Epithelial cell of proximal tubule (primary cell): ENCODE measurements at regions not wholly inside any gene's neighbourhood (a gene's known extent, or its start where the extent isn't known, plus 50 kb on each side); places are given as distances from the start of the nearest gene placed in this dataset.
"Not testable (repeated sequence)": the region's sequence is repeated elsewhere in the genome, so short reads cannot be mapped to it uniquely, and the experiment has no call there.

Experiments used
- DNase-seq: peaks from one replicate; pipeline ENCODE4 v3.0.0-alpha.2; 2011; ENCODE audit warnings: low read depth
- H3K4me3 ChIP-seq: 2 replicates; pipeline ENCODE4 v1.5.1; 2011; ENCODE audit warnings: low read depth, mild to moderate bottlenecking, low read length
- TF ChIP-seq, protein P1 (sequence below): conservative IDR thresholded peaks from 2 replicates; pipeline ENCODE4 v1.5.1; 2012; ENCODE audit warnings: low read depth, mild to moderate bottlenecking, low read length

- DNase-seq = no peak
- no peak overlapping the region for H3K4me3 ChIP-seq
- TF ChIP-seq, protein P1, sequence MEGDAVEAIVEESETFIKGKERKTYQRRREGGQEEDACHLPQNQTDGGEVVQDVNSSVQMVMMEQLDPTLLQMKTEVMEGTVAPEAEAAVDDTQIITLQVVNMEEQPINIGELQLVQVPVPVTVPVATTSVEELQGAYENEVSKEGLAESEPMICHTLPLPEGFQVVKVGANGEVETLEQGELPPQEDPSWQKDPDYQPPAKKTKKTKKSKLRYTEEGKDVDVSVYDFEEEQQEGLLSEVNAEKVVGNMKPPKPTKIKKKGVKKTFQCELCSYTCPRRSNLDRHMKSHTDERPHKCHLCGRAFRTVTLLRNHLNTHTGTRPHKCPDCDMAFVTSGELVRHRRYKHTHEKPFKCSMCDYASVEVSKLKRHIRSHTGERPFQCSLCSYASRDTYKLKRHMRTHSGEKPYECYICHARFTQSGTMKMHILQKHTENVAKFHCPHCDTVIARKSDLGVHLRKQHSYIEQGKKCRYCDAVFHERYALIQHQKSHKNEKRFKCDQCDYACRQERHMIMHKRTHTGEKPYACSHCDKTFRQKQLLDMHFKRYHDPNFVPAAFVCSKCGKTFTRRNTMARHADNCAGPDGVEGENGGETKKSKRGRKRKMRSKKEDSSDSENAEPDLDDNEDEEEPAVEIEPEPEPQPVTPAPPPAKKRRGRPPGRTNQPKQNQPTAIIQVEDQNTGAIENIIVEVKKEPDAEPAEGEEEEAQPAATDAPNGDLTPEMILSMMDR = no peak
These were observed 144.8 kb upstream of the PIK3R1 start for GRCh38 chr5:68070591-68071281.

GRCh38 chr5:68067976-68068603 lies 147.5 kb upstream of the PIK3R1 start:
- H3K4me3 ChIP-seq = no peak overlapping the region
- TF ChIP-seq, protein P1 = no peak
- no peak for DNase-seq

DNA sequence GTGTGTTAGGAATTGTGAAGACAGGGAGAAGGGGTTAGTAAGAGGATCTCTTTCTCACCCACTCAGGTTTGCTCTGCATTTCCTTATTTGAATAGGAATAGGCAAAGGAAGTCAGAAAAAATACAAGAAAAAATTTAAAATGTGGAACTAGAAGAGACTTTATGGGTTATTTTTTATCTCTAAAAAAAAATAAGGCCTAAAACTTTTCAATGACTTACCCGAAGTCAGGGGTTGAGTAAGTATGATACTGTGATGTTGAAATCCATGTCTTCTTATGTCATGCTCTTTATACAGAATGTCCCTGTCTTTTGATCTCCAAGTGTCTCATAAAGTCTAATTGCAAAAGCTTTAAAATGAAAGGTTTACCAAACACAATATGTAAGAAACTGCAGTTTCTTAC lies 148.3 kb upstream of the PIK3R1 start:
- H3K4me3 ChIP-seq = no peak overlapping the region
- no peak for DNase-seq
- TF ChIP-seq, protein P1 = no peak

DNA sequence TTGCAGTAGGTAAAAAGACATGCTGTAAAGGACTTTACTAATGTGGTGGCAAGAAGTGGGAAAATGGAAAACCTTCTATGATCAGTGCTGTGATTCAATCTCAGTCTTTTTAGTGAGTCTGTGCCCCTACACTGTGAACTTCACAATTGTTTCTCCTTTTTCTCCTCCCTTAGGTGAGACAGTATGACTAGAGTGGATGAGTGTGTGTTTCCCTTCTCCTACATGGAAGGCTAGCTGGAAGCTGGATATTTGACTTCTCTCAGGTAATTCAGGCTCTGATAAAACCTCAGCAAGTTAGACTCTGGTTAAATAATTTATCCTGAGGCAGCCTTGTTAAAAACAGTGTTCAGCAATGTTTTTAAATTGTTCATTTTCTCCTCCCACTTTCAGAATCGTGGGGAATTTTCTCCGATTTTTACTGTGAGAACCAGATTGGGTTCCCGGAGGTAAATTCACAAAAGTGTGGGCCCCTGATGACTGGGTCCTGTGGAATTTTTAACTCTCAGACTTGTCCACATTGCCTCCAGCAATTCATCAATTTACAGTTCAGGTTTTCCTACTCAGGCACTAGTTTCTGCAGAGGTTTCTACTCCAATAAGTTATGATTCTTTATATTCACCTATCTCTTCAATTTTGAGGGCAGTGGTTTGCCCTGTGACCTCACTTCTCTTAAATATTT lies 149.1 kb upstream of the PIK3R1 start:
- DNase-seq = no peak
- TF ChIP-seq, protein P1 = no peak
- no peak overlapping the region for H3K4me3 ChIP-seq

DNA sequence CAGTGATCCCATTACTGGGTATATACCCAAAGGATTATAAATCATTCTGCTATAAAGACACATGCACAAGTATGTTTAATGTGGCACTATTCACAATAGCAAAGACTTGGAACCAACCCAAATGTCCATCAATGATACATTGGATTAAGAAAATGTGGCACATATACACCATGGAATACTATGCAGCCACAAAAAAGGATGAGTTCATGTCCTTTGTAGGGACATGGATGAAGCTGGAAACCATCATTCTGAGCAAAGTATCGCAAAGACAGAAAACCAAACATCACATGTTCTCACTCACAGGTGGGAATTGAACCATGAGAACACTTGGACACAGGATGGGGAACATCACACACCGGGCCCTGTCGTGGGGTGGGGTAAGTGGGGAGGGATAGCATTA lies 150.2 kb upstream of the PIK3R1 start:
- DNase-seq, H3K4me3 ChIP-seq: not testable (repeated sequence)

DNA sequence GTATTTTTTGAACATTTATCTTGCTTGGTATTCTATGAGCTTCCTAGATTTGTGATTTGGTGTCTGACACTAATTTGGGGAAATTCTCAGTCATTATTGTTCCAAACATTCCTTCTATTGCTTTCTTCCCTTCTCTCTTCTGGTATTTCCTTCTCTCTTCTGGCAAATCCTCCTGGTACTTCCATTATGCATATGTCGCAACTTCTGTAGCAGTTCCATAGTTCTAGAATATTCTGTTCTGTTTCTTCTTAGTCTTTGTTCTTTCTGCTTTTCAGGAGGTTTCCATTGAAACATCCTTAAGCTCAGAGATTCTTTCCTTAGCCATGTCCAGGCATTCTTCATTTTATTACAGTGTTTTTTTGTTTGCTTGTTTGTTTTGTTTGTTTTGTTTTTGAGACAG lies 155.2 kb upstream of the PIK3R1 start:
- no peak for DNase-seq
- no peak overlapping the region for H3K4me3 ChIP-seq
- TF ChIP-seq, protein P1 = no peak

DNA sequence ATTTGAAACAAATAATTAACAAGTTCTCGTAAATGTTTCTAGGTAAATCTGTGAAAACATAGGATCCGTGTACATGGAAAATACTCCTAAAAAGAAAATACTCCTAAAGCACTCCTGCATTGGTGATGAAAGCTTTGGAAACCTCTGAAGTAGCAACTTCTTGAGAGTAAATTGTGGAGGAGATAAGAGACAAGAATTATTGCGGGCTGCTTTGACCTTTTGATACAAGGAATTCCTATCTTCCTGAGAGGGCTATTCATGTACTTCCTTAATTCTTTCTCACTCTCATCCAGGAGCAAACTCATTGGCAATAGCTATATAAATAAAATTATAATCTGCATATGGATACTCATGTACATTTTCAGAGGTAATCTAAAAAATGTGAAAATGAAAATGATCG lies 158.4 kb upstream of the PIK3R1 start:
- TF ChIP-seq, protein P1 = no peak
- no peak for DNase-seq
- no peak overlapping the region for H3K4me3 ChIP-seq
